GM21529 (cell line): ENCODE measurements at regions not wholly inside any gene's neighbourhood (a gene's known extent, or its start where the extent isn't known, plus 50 kb on each side); places are given as distances from the start of the nearest gene placed in this dataset.
A peak's percentile ranks its signal among the peaks of the same experiment; 100 is the strongest.

Experiments used
- ATAC-seq: cut with Tn5 transposase; IDR thresholded peaks from one replicate; pipeline ENCODE4 v1.9.1; 2021; ENCODE audit not compliant: unreplicated experiment

- ATAC-seq = no peak
Measured at GRCh38 chr3:46114323-46114988, 87.2 kb upstream of the XCR1 start.

GRCh38 chr3:46113608-46114007 is 86.3 kb upstream of the XCR1 start:
- no peak for ATAC-seq

GRCh38 chr3:46112984-46113383 is 85.7 kb upstream of the XCR1 start:
- ATAC-seq = no peak

- no peak for ATAC-seq
Measured at GRCh38 chr3:46112296-46112695, 85.0 kb upstream of the XCR1 start.

- ATAC-seq = peak; percentile 52
Measured at GRCh38 chr3:46110701-46111493, 83.6 kb upstream of the XCR1 start.

- ATAC-seq = no peak
Measured at GRCh38 chr3:46107682-46108081, 80.4 kb upstream of the XCR1 start.

GRCh38 chr3:46105306-46105919 is 78.1 kb upstream of the XCR1 start:
- ATAC-seq = no peak

- no peak for ATAC-seq
Measured at GRCh38 chr3:46104706-46105105, 77.4 kb upstream of the XCR1 start.

- ATAC-seq = no peak
Measured at GRCh38 chr3:46102780-46103130, 75.5 kb upstream of the XCR1 start.

- no peak for ATAC-seq
Measured at GRCh38 chr3:46102059-46102779, 74.9 kb upstream of the XCR1 start.

- no peak for ATAC-seq
Measured at GRCh38 chr3:46100812-46101211, 73.5 kb upstream of the XCR1 start.

- ATAC-seq = peak; percentile 60
Measured at GRCh38 chr3:46098319-46098761, 71.1 kb upstream of the XCR1 start.

- ATAC-seq = peak; percentile 31
Measured at GRCh38 chr3:46097691-46098241, 70.5 kb upstream of the XCR1 start.

GRCh38 chr3:46096781-46097180 is 69.5 kb upstream of the XCR1 start:
- ATAC-seq = no peak

GRCh38 chr3:46096336-46096735 is 69.1 kb upstream of the XCR1 start:
- ATAC-seq = no peak

- peak; percentile 50 for ATAC-seq
Measured at GRCh38 chr3:46095307-46095706, 68.0 kb upstream of the XCR1 start.

GRCh38 chr3:46094506-46094905 is 67.2 kb upstream of the XCR1 start:
- no peak for ATAC-seq

- no peak for ATAC-seq
Measured at GRCh38 chr3:46093966-46094365, 66.7 kb upstream of the XCR1 start.

- no peak for ATAC-seq
Measured at GRCh38 chr3:46093327-46093942, 66.2 kb upstream of the XCR1 start.

GRCh38 chr3:46092702-46093080 is 65.4 kb upstream of the XCR1 start:
- peak; percentile 39 for ATAC-seq
